ENCODE measurements at regions not wholly inside any gene's neighbourhood (a gene's known extent, or its start where the extent isn't known, plus 50 kb on each side); places are given as distances from the start of the nearest gene placed in this dataset.

DNA sequence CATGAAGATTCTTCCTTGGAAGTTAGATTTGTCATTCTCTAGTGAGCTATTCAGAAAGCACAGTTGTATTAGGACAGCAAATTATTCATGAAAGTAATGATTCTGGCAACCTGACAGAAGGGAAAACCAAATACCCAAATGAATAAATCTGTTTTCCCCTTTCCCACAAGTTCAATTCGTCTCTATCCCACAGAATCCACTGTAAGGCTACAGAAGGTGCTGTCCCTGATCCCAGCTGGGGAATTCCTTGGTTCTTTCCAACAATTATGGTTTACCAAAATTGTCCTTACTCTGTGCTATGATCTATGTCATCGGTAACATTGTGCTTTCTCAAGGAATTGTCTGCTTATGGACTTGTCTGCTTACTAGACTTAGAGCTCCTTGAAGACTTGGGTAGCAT, 104.2 kb downstream of the FASLG start:
- no peak for DNase-seq (ENCODE audit: low spot score in 2 of 2, unreplicated experiment in 2 of 2)
- Mint-ChIP-seq H3K27me3 (ENCODE audit: low read depth) (no peaks in the 10 kb centered on the region), H3K4me3 (no peak overlapping the region), H3K9me3 (no peaks in the 10 kb centered on the region), H3K4me1 (no peaks in the 10 kb centered on the region), H3K27ac (no peak overlapping the region), H3K36me3 (no peaks in the 10 kb centered on the region)
- TF ChIP-seq, protein P1, sequence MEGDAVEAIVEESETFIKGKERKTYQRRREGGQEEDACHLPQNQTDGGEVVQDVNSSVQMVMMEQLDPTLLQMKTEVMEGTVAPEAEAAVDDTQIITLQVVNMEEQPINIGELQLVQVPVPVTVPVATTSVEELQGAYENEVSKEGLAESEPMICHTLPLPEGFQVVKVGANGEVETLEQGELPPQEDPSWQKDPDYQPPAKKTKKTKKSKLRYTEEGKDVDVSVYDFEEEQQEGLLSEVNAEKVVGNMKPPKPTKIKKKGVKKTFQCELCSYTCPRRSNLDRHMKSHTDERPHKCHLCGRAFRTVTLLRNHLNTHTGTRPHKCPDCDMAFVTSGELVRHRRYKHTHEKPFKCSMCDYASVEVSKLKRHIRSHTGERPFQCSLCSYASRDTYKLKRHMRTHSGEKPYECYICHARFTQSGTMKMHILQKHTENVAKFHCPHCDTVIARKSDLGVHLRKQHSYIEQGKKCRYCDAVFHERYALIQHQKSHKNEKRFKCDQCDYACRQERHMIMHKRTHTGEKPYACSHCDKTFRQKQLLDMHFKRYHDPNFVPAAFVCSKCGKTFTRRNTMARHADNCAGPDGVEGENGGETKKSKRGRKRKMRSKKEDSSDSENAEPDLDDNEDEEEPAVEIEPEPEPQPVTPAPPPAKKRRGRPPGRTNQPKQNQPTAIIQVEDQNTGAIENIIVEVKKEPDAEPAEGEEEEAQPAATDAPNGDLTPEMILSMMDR (IDR thresholded peaks at IDR 0.05; ENCODE audit: unreplicated experiment) = no peak

DNA sequence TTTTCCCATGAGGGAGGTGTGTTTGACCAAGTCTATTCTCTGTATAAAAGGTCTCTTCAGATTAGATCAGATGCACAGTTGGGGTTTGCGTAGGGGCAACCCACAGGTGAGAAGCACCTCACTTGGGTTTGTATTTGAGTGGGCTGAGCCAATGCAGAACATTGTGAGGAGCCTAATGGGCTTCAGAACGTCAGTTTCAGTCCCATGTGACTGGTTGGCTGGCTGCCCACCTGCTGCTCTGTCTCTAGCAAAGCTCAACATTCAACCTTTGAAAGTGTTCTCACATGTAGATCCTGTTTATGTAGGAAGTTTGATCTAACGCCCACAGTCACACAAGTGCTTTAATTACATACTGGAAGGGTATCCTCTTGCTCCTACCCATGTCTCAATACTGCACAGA, 105.5 kb downstream of the FASLG start:
- Mint-ChIP-seq H3K9me3 (no peaks in the 10 kb centered on the region), H3K4me3 (no peak overlapping the region), H3K27ac (no peak overlapping the region), H3K27me3 (ENCODE audit: low read depth) (no peaks in the 10 kb centered on the region), H3K4me1 (no peaks in the 10 kb centered on the region), H3K36me3 (no peaks in the 10 kb centered on the region)
- no peak for DNase-seq (ENCODE audit: low spot score in 2 of 2, unreplicated experiment in 2 of 2)
- TF ChIP-seq, protein P1 (IDR thresholded peaks at IDR 0.05; ENCODE audit: unreplicated experiment) = no peak

- H3K36me3 Mint-ChIP-seq = no peaks in the 10 kb centered on the region
- H3K4me1 Mint-ChIP-seq = no peaks in the 10 kb centered on the region
- H3K9me3 Mint-ChIP-seq = no peaks in the 10 kb centered on the region
- TF ChIP-seq, protein P1 (IDR thresholded peaks at IDR 0.05; ENCODE audit: unreplicated experiment) = no peak
- no peaks in the 10 kb centered on the region for H3K27me3 Mint-ChIP-seq (ENCODE audit: low read depth)
- H3K4me3 Mint-ChIP-seq = no peak overlapping the region
- no peak for DNase-seq (ENCODE audit: low spot score in 2 of 2, unreplicated experiment in 2 of 2)
- H3K27ac Mint-ChIP-seq = no peak overlapping the region
Measured at GRCh38 chr1:172766462-172766861, 107.6 kb downstream of the FASLG start.

- H3K27ac Mint-ChIP-seq = no peak overlapping the region
- H3K27me3 Mint-ChIP-seq (ENCODE audit: low read depth) = no peaks in the 10 kb centered on the region
- no peak overlapping the region for H3K4me3 Mint-ChIP-seq
- H3K36me3 Mint-ChIP-seq = no peaks in the 10 kb centered on the region
- no peak for DNase-seq (ENCODE audit: low spot score in 2 of 2, unreplicated experiment in 2 of 2)
- H3K9me3 Mint-ChIP-seq = no peaks in the 10 kb centered on the region
- H3K4me1 Mint-ChIP-seq = no peaks in the 10 kb centered on the region
- TF ChIP-seq, protein P1 (IDR thresholded peaks at IDR 0.05; ENCODE audit: unreplicated experiment) = no peak
Measured at GRCh38 chr1:172770071-172770470, 111.2 kb downstream of the FASLG start.

DNA sequence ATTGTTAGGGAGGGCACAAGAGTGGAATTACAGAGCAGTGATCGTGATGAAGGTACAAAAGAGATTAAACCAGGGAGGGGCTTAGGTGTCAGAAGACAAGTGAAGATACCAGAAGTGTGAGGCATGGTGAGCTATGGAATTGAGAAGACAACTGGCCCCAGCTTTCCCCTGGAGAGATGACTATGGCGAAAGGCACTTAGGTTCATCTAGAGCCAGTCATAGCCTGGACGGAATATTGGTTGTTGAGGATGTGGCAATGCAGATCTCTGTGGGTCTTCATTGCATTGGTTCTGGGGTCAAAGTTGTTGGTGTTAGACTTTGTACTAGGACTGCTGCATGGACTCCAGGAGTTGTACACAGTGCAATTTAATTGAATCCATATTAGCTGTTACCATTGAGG, 115.7 kb downstream of the FASLG start:
- H3K4me1 Mint-ChIP-seq = peaks cover 18% of the 10 kb centered on the region
- H3K36me3 Mint-ChIP-seq = no peaks in the 10 kb centered on the region
- TF ChIP-seq, protein P1 (IDR thresholded peaks at IDR 0.05; ENCODE audit: unreplicated experiment) = no peak
- no peak overlapping the region for H3K4me3 Mint-ChIP-seq
- H3K27me3 Mint-ChIP-seq (ENCODE audit: low read depth) = no peaks in the 10 kb centered on the region
- no peak for DNase-seq (ENCODE audit: low spot score in 2 of 2, unreplicated experiment in 2 of 2)
- no peaks in the 10 kb centered on the region for H3K9me3 Mint-ChIP-seq
- H3K27ac Mint-ChIP-seq = no peak overlapping the region

DNA sequence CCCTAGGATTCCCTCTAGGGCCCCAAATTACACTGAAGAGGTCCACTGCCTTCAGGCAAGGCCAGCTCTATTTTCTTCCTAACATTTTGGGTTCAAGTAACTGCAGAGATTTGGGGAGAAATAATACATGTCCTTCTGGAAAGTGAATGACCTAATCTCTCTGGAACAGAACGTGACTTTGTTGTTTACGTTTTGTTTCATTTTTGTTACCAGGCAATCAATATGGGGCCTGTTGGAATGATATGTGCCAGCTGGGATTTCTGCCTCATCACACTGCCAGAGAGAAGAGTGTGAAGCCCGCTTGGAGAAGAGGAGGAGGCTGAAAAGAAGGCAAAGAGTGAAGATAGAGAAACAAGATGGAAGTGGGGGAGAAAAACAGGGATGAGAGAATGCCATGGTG, 116.7 kb downstream of the FASLG start:
- H3K4me3 Mint-ChIP-seq = no peak overlapping the region
- H3K4me1 Mint-ChIP-seq = peaks cover 25% of the 10 kb centered on the region
- H3K27me3 Mint-ChIP-seq (ENCODE audit: low read depth) = no peaks in the 10 kb centered on the region
- TF ChIP-seq, protein P1 (IDR thresholded peaks at IDR 0.05; ENCODE audit: unreplicated experiment) = no peak
- no peaks in the 10 kb centered on the region for H3K9me3 Mint-ChIP-seq
- H3K27ac Mint-ChIP-seq = no peak overlapping the region
- no peak for DNase-seq (ENCODE audit: low spot score in 2 of 2, unreplicated experiment in 2 of 2)
- no peaks in the 10 kb centered on the region for H3K36me3 Mint-ChIP-seq

Data from mesothelial cell of epicardium (in vitro differentiated cells).